Urinary bladder (tissue), 3 donors: ENCODE measurements at regions not wholly inside any gene's neighbourhood (a gene's known extent, or its start where the extent isn't known, plus 50 kb on each side); places are given as distances from the start of the nearest gene placed in this dataset.

Experiments
- DNase-seq: peaks from one replicate; pipeline ENCODE4 v3.0.0-alpha.2; 2015; ENCODE audit errors: extremely low spot score
- H3K27ac ChIP-seq: one replicate; pipeline ENCODE4 v1.5.1; 2013; ENCODE audit warnings: low read depth, mild to moderate bottlenecking, moderate library complexity
- H3K36me3 ChIP-seq: one replicate; pipeline ENCODE4 v1.6.1; 2013; ENCODE audit warnings: mild to moderate bottlenecking, moderate library complexity; ENCODE audit not compliant: insufficient read depth
- H3K4me1 ChIP-seq: one replicate; pipeline ENCODE4 v1.6.1; 2013; ENCODE audit warnings: mild to moderate bottlenecking, moderate library complexity; ENCODE audit not compliant: insufficient read depth
- H3K4me3 ChIP-seq: one replicate; pipeline ENCODE4 v1.5.1; 2013; ENCODE audit warnings: low read depth, low read length
- WGBS: extraction: QIAGEN DNeasy Blood & Tissue Kit; methylation state at CpG from one replicate; pipeline ENCODE4 v1.1.7; 2013; 5-methylcytosine and 5-hydroxymethylcytosine counted together
- donor health status: healthy with polysubstance abuse.
- donor health status: healthy.

- DNase-seq = no peak
- 96% methylated on average over 4 of the region's 4 CpGs for WGBS
- H3K27ac ChIP-seq = no peak overlapping the region
- no peaks in the 10 kb centered on the region for H3K36me3 ChIP-seq
- no peaks in the 10 kb centered on the region for H3K4me1 ChIP-seq
- no peak overlapping the region for H3K4me3 ChIP-seq
Observed at GRCh38 chr12:87671757-87672156, 357.4 kb downstream of the C12orf50 start.

GRCh38 chr12:87670448-87670847, 358.8 kb downstream of the C12orf50 start:
- DNase-seq = no peak
- no peaks in the 10 kb centered on the region for H3K4me1 ChIP-seq
- H3K4me3 ChIP-seq = no peak overlapping the region
- 95% methylated on average over 7 of the region's 7 CpGs for WGBS
- no peak overlapping the region for H3K27ac ChIP-seq
- no peaks in the 10 kb centered on the region for H3K36me3 ChIP-seq

- Histone ChIP-seq H3K4me3 (no peak overlapping the region), H3K4me1 (no peaks in the 10 kb centered on the region), H3K36me3 (no peaks in the 10 kb centered on the region), H3K27ac (no peak overlapping the region)
- no peak for DNase-seq
- WGBS = 60% methylated on average over 2 of the region's 2 CpGs
Observed at GRCh38 chr12:87667378-87667777, 361.8 kb downstream of the C12orf50 start.

- Histone ChIP-seq H3K36me3 (no peaks in the 10 kb centered on the region), H3K27ac (no peak overlapping the region), H3K4me1 (no peaks in the 10 kb centered on the region), H3K4me3 (no peak overlapping the region)
- no peak for DNase-seq
- WGBS = 72% methylated on average over 5 of the region's 5 CpGs
Observed at GRCh38 chr12:87661786-87662377, 367.3 kb downstream of the C12orf50 start.

- no peaks in the 10 kb centered on the region for H3K4me1 ChIP-seq
- no peak overlapping the region for H3K27ac ChIP-seq
- no peak for DNase-seq
- H3K4me3 ChIP-seq = no peak overlapping the region
- no peaks in the 10 kb centered on the region for H3K36me3 ChIP-seq
- 65% methylated on average over 2 of the region's 2 CpGs for WGBS
Observed at GRCh38 chr12:87660987-87661774, 368.0 kb downstream of the C12orf50 start.

- WGBS = 73% methylated on average over 2 of the region's 2 CpGs
- no peak for DNase-seq
Observed at GRCh38 chr12:87660291-87660690, 368.9 kb downstream of the C12orf50 start.

GRCh38 chr12:87656311-87656710, 372.9 kb downstream of the C12orf50 start:
- no peak for DNase-seq
- Histone ChIP-seq H3K36me3 (no peaks in the 10 kb centered on the region), H3K4me3 (no peak overlapping the region), H3K27ac (no peak overlapping the region), H3K4me1 (no peaks in the 10 kb centered on the region)
- WGBS = 91% methylated on average over 1 of the region's 1 CpG

More at GRCh38 chr12:87660291-87660690, 368.9 kb downstream of the C12orf50 start:
- no peaks in the 10 kb centered on the region for H3K36me3 ChIP-seq
- H3K4me3 ChIP-seq = no peak overlapping the region
- H3K4me1 ChIP-seq = no peaks in the 10 kb centered on the region
- H3K27ac ChIP-seq = no peak overlapping the region

- Histone ChIP-seq H3K27ac (no peak overlapping the region), H3K4me3 (no peak overlapping the region), H3K4me1 (no peaks in the 10 kb centered on the region), H3K36me3 (no peaks in the 10 kb centered on the region)
- DNase-seq = no peak
- WGBS = 39% methylated on average over 3 of the region's 3 CpGs
Observed at GRCh38 chr12:87651670-87652425, 377.4 kb downstream of the C12orf50 start.

GRCh38 chr12:87642245-87642644, 387.0 kb downstream of the C12orf50 start:
- no peak overlapping the region for H3K4me3 ChIP-seq
- WGBS = 83% methylated on average over 2 of the region's 2 CpGs
- no peak overlapping the region for H3K27ac ChIP-seq
- no peaks in the 10 kb centered on the region for H3K4me1 ChIP-seq
- H3K36me3 ChIP-seq = no peaks in the 10 kb centered on the region
- no peak for DNase-seq

- H3K36me3 ChIP-seq = no peaks in the 10 kb centered on the region
- no peak overlapping the region for H3K27ac ChIP-seq
- DNase-seq = no peak
- no peaks in the 10 kb centered on the region for H3K4me1 ChIP-seq
- H3K4me3 ChIP-seq = no peak overlapping the region
Observed at GRCh38 chr12:87618199-87618598, 411.0 kb downstream of the C12orf50 start.

GRCh38 chr12:87612996-87613395, 416.2 kb downstream of the C12orf50 start:
- 51% methylated on average over 2 of the region's 2 CpGs for WGBS
- no peak for DNase-seq
- no peaks in the 10 kb centered on the region for H3K36me3 ChIP-seq

GRCh38 chr12:87608321-87608720, 420.9 kb downstream of the C12orf50 start:
- 86% methylated on average over 2 of the region's 2 CpGs for WGBS
- DNase-seq = no peak
- H3K36me3 ChIP-seq = no peaks in the 10 kb centered on the region
- no peak overlapping the region for H3K4me3 ChIP-seq
- no peak overlapping the region for H3K27ac ChIP-seq
- no peaks in the 10 kb centered on the region for H3K4me1 ChIP-seq

More at GRCh38 chr12:87612996-87613395, 416.2 kb downstream of the C12orf50 start:
- no peaks in the 10 kb centered on the region for H3K4me1 ChIP-seq
- H3K4me3 ChIP-seq = no peak overlapping the region
- H3K27ac ChIP-seq = no peak overlapping the region

- WGBS = 59% methylated on average over 2 of the region's 2 CpGs
Observed at GRCh38 chr12:87603727-87604126, 425.5 kb downstream of the C12orf50 start.

GRCh38 chr12:87599459-87599858, 429.7 kb downstream of the C12orf50 start:
- 70% methylated on average over 3 of the region's 3 CpGs for WGBS
- Histone ChIP-seq H3K4me1 (no peaks in the 10 kb centered on the region), H3K27ac (no peak overlapping the region), H3K4me3 (no peak overlapping the region), H3K36me3 (no peaks in the 10 kb centered on the region)
- no peak for DNase-seq

More at GRCh38 chr12:87603727-87604126, 425.5 kb downstream of the C12orf50 start:
- DNase-seq = no peak
- H3K27ac ChIP-seq = no peak overlapping the region
- H3K36me3 ChIP-seq = no peaks in the 10 kb centered on the region
- no peaks in the 10 kb centered on the region for H3K4me1 ChIP-seq
- no peak overlapping the region for H3K4me3 ChIP-seq
